Small intestine (tissue), 7 donors: ENCODE measurements at regions not wholly inside any gene's neighbourhood (a gene's known extent, or its start where the extent isn't known, plus 50 kb on each side); places are given as distances from the start of the nearest gene placed in this dataset.

Experiments
- DNase-seq, 2 donors: peaks; one replicate each; pipeline versions ENCODE4 v3.0.0 to v3.0.0-alpha.2; 2013
- FAIRE-seq: peaks from 2 replicates; lab custom pipeline; 2012; peaks lifted over from hg19 to GRCh38; lab: Jason Lieb, UNC
- H3K27ac ChIP-seq, 3 donors: one replicate each; pipeline ENCODE4 v1.5.1; 2013; ENCODE audit warnings: low read length in 2 of 3, mild to moderate bottlenecking in 2 of 3, control low read depth in 1 of 3, inconsistent platforms in 1 of 3, low read depth in 1 of 3, moderate library complexity in 1 of 3
- H3K27me3 ChIP-seq, 3 donors: one replicate each; pipeline ENCODE4 v1.6.1; 2013; ENCODE audit warnings: low read length in 3 of 3, inconsistent platforms in 1 of 3; ENCODE audit not compliant: control insufficient read depth in 3 of 3, insufficient read depth in 3 of 3
- H3K36me3 ChIP-seq, 3 donors: one replicate each; pipeline ENCODE4 v1.6.1; 2013; ENCODE audit warnings: low read length in 3 of 3, inconsistent platforms in 1 of 3, low read depth in 1 of 3, mild to moderate bottlenecking in 1 of 3, moderate library complexity in 1 of 3; ENCODE audit not compliant: control insufficient read depth in 3 of 3, insufficient read depth in 2 of 3
- H3K4me1 ChIP-seq, 3 donors: one replicate each; pipeline ENCODE4 v1.6.1; 2013; ENCODE audit warnings: low read length in 2 of 3, inconsistent platforms in 1 of 3, low read depth in 1 of 3, mild to moderate bottlenecking in 1 of 3, moderate library complexity in 1 of 3; ENCODE audit not compliant: control insufficient read depth in 3 of 3, insufficient read depth in 2 of 3
- H3K4me3 ChIP-seq, 3 donors: one replicate each; pipeline ENCODE4 v1.5.1; 2013; ENCODE audit warnings: low read length in 3 of 3, control low read depth in 1 of 3, inconsistent platforms in 1 of 3, low read depth in 1 of 3, mild to moderate bottlenecking in 1 of 3, moderate library complexity in 1 of 3
- H3K9me3 ChIP-seq, 2 donors: one replicate each; pipeline ENCODE4 v1.6.1; 2013; ENCODE audit warnings: low read depth in 1 of 2, low read length in 1 of 2; ENCODE audit not compliant: control insufficient read depth in 2 of 2, insufficient read depth in 1 of 2
- WGBS, 3 donors: extraction: QIAGEN DNeasy Blood & Tissue Kit; methylation state at CpG; one replicate each; pipeline ENCODE4 v1.1.7; 2013; 5-methylcytosine and 5-hydroxymethylcytosine counted together
- donor health status: healthy with polysubstance abuse.
- donor health status: control.
- donor health status: control.
- donor health status: Bipolar disorder and iron deficiency.
- donor health status: healthy.

- no peaks in the 10 kb centered on the region for H3K36me3 ChIP-seq
- 86 to 90% (median 89%) methylated on average over 16 of the region's 16 CpGs for WGBS, 3 donors
- DNase-seq: no peak
- no peak for FAIRE-seq
- H3K27ac ChIP-seq: no peak overlapping the region
- peaks cover 0 to 5% (median 2%) of the 10 kb centered on the region in 3 donors for H3K27me3 ChIP-seq
- no peaks in the 10 kb centered on the region for H3K4me1 ChIP-seq
- no peaks in the 10 kb centered on the region for H3K9me3 ChIP-seq
- no peak overlapping the region for H3K4me3 ChIP-seq
These were observed 53.0 kb upstream of the FZD10 start for GRCh38 chr12:130109062-130109945.

GRCh38 chr12:130110914-130111313 lies 51.4 kb upstream of the FZD10 start:
- DNase-seq (no peak), FAIRE-seq (no peak)
- Histone ChIP-seq H3K27me3 (peaks cover 0 to 2% (median 0%) of the 10 kb centered on the region in 3 donors), H3K4me3 (no peak overlapping the region), H3K27ac (no peak overlapping the region), H3K4me1 (no peaks in the 10 kb centered on the region), H3K36me3 (no peaks in the 10 kb centered on the region), H3K9me3 (no peaks in the 10 kb centered on the region)
- 44 to 54% (median 48%) methylated on average over 8 of the region's 8 CpGs for WGBS, 3 donors

GRCh38 chr12:130111965-130112496 lies 50.2 kb upstream of the FZD10 start:
- no peak overlapping the region for H3K27ac ChIP-seq
- no peak for DNase-seq
- no peaks in the 10 kb centered on the region for H3K36me3 ChIP-seq
- FAIRE-seq: no peak
- WGBS, 3 donors: 72 to 81% (median 75%) methylated on average over 6 of the region's 6 CpGs
- no peak overlapping the region for H3K4me3 ChIP-seq
- H3K4me1 ChIP-seq: no peaks in the 10 kb centered on the region
- H3K9me3 ChIP-seq: no peaks in the 10 kb centered on the region
- H3K27me3 ChIP-seq: no peaks in the 10 kb centered on the region
